Coronary artery (tissue), 2 donors: ENCODE measurements at regions not wholly inside any gene's neighbourhood (a gene's known extent, or its start where the extent isn't known, plus 50 kb on each side); places are given as distances from the start of the nearest gene placed in this dataset.
"Not testable (repeated sequence)": the region's sequence is repeated elsewhere in the genome, so short reads cannot be mapped to it uniquely, and the experiment has no call there.

ENCODE experiments used
- DNase-seq: peaks from one replicate; pipeline ENCODE4 v3.0.0-alpha.2; 2017; ENCODE audit warnings: low spot score
- H3K27ac ChIP-seq, 2 donors: fragments of 200-600 bp; sonication (generic); one replicate each; pipeline ENCODE4 v1.5.1; 2016 to 2019
- H3K4me3 ChIP-seq: fragments of 200-600 bp; sonication (generic); 2 replicates; pipeline ENCODE4 v1.5.1; 2016; ENCODE audit warnings: mild to moderate bottlenecking, moderate library complexity
- TF ChIP-seq, protein P1 (sequence below): fragments of 200-600 bp; sonication (generic); IDR thresholded peaks from one replicate; pipeline ENCODE4 v1.5.1; 2019; ENCODE audit warnings: antibody characterized with exemption

DNA sequence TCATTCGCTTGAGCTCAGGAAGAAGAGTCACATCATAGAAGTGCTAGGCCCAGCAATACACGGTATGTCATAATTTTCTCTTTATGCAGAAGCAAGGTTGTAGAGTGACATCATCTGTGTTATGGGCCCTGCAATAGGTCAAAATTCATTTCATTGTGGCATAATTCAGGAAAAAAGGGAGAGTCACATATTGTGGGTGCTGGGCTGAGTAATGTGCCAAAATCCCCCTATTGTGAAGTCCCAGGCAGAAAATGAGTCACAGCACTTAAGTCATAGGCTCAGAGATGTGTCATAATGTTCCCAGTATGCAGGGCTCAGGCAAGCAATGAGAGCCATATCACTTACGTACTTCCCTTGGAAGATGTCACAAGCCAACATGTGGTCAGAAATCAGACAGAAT, 1092.6 kb upstream of the AMELY start:
- DNase-seq: no peak
- H3K4me3 ChIP-seq: no peak overlapping the region
- no peak overlapping the region for H3K27ac ChIP-seq
- TF ChIP-seq, protein P1, sequence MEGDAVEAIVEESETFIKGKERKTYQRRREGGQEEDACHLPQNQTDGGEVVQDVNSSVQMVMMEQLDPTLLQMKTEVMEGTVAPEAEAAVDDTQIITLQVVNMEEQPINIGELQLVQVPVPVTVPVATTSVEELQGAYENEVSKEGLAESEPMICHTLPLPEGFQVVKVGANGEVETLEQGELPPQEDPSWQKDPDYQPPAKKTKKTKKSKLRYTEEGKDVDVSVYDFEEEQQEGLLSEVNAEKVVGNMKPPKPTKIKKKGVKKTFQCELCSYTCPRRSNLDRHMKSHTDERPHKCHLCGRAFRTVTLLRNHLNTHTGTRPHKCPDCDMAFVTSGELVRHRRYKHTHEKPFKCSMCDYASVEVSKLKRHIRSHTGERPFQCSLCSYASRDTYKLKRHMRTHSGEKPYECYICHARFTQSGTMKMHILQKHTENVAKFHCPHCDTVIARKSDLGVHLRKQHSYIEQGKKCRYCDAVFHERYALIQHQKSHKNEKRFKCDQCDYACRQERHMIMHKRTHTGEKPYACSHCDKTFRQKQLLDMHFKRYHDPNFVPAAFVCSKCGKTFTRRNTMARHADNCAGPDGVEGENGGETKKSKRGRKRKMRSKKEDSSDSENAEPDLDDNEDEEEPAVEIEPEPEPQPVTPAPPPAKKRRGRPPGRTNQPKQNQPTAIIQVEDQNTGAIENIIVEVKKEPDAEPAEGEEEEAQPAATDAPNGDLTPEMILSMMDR: no peak

DNA sequence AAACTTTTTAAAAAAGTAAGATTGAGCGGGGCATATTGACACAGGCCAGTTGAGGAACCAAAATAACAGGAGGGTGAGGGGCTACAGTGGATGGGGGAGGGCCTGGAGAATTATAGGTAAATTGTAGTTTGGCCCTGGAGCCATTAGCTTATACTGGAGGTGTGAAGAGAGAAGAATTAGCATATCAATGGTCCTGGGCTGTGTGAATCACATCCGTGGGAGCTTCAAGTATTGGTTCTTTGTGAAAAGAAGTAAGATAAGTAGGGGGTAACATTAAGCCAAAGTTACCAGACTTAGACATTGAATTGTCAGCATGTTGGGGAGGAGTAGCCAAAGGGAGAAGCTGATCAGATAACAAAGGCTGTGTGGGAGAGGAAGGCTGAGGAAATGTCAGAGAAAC, 1085.2 kb upstream of the AMELY start:
- TF ChIP-seq, protein P1: no peak
- DNase-seq: no peak
- no peak overlapping the region for H3K27ac ChIP-seq
- no peak overlapping the region for H3K4me3 ChIP-seq

DNA sequence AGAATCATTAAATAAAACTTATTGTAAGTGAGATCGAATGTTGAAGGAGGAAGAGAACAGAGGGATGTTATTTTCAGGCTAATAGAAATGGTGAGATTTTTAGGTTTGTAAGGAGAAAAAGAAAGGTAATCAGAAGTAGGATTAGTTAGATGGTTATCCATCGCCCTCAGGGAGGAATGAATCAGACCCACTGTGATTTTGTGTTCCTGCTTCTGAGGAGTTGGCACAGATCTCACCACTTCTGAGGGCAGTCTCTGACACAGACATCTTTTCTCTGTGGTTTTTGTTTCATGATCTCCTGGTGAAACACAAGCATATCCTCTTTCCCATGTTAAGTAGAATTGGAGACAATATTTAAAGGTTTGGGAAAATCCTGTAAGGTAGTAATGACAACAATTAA, 1083.2 kb upstream of the AMELY start:
- H3K27ac ChIP-seq, H3K4me3 ChIP-seq: not testable (repeated sequence)

DNA sequence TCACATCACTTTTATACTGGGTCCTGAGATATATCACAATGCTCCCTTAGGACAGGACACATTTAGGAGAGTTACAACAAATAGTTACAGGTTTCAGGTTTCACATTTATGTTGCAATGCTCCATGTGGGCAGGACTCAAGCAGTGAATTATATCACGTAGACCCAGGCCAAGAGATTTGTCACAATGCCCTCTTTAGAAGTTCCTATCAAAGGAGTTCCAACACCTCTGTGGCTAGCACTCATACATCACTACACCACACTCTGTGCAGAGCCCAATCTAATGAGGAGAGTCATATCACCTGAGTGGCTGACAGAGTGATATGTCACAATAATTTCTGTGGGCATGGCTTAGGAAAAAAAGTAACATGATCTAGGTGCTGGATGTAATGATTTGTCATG, 1068.2 kb upstream of the AMELY start:
- TF ChIP-seq, protein P1: no peak
- no peak overlapping the region for H3K27ac ChIP-seq
- DNase-seq: no peak
- no peak overlapping the region for H3K4me3 ChIP-seq

More for the DNA sequence above, 1083.2 kb upstream of the AMELY start:
- not testable (repeated sequence) for DNase-seq

DNA sequence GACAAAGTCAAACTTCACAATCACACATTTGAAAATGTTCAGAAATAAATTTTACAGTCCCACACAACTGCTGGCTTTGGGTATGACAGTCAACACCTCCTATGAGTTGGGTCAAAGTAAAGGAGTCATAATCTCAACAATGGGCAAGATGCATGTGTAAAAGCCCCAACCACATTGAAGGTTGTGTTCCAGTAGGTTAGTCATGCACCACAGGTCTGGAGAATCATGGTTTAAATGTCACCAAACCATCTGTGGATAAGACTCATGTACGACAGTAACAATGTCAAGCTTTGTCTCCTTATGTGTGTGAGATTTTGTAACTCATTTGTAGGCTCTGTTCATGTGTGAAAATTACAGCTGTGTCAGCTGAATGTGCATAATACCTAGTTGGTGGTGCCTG, 1065.7 kb upstream of the AMELY start:
- no peak overlapping the region for H3K27ac ChIP-seq
- no peak for DNase-seq
- TF ChIP-seq, protein P1: no peak
- H3K4me3 ChIP-seq: no peak overlapping the region

DNA sequence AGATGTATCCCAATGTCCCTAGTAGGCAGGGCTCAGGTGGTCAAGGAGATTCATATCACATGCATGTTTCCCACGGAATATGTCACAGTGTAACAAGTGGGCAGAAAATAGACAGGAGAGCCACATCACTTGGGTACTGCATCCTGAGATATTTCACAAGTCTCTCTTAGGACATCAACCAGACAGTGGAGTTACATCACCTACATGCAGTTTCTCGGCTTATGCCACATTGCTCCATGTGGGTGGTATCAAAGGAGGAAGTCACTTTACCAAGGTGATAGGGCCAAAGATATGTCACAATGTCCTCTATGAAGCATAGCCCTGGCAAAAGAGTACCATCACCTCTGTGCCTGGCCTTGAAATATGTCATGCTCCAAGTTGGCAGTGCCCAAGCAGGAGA, 1056.7 kb upstream of the AMELY start:
- DNase-seq: no peak
- no peak overlapping the region for H3K4me3 ChIP-seq
- no peak overlapping the region for H3K27ac ChIP-seq
- TF ChIP-seq, protein P1: no peak

DNA sequence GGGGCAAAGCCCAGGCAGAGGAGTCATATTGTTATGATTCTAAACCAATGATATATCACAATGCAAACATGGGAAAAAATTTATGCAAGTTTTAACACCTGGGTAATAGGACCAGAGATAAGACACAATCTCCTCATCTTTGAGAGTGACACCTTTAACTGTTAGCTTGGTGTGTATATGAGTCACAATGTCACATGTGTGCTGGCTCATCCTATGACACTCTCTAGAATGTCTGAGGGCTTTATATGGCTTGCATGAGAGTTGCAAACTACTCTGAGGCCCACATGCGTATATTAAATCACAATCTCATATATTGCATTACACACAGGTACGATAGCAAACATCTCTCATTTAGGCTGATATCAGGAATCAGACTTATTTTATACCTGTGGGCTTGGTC, 1055.4 kb upstream of the AMELY start:
- TF ChIP-seq, protein P1: no peak
- no peak overlapping the region for H3K27ac ChIP-seq
- no peak for DNase-seq
- no peak overlapping the region for H3K4me3 ChIP-seq

DNA sequence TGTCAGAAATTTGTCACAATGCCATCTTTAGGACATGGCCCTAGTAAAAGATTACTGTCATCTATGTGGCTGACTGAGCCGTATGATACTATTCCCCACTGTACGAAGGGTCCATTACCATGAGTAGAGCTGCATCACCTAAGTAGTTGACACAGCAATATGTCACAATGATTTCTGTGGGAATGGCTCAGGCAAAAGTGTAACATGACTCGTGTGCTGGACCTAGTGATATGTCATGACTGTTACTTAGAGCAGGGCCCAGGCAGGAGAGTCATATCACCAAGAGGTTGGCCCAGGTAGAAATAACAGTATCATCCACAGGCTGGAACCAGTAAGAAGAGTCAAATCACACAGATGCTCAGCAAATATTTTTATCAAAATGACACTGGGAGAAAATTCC, 1051.8 kb upstream of the AMELY start:
- H3K27ac ChIP-seq: no peak overlapping the region
- TF ChIP-seq, protein P1: no peak
- no peak overlapping the region for H3K4me3 ChIP-seq
- DNase-seq: no peak
